ENCODE measurements at regions not wholly inside any gene's neighbourhood (a gene's known extent, or its start where the extent isn't known, plus 50 kb on each side); places are given as distances from the start of the nearest gene placed in this dataset.

GRCh38 chr2:7661502-7661901, 744.3 kb downstream of the RNF144A start:
- Histone ChIP-seq H3K36me3 (no peaks in the 10 kb centered on the region), H3K9me3 (no peaks in the 10 kb centered on the region), H3K4me1 (peaks cover 0 to 4% of the 10 kb centered on the region in 2 donors), H3K4me3 (replicated peaks in 1 of 3) (no peak overlapping the region), H3K27ac (no peak overlapping the region), H3K27me3 (no peaks in the 10 kb centered on the region)
- intact Hi-C loops (cut with DNase I), result no loop called here
- DNase-seq, result peak; percentile 9 to 23
- TF ChIP-seq POLR2A (IDR thresholded peaks at IDR 0.05), result no peak
- no peak for TF ChIP-seq CTCF (IDR thresholded peaks at IDR 0.05)
- 49 to 60% methylated on average over 5 of the region's 5 CpGs for WGBS, 2 donors

GRCh38 chr2:7665880-7666279, 748.7 kb downstream of the RNF144A start:
- no peak for DNase-seq
- Histone ChIP-seq H3K27me3 (no peaks in the 10 kb centered on the region), H3K4me3 (replicated peaks in 1 of 3) (no peak overlapping the region), H3K9me3 (no peaks in the 10 kb centered on the region), H3K27ac (no peak overlapping the region), H3K36me3 (no peaks in the 10 kb centered on the region), H3K4me1 (no peaks in the 10 kb centered on the region)
- WGBS, 2 donors, result 91 to 98% methylated on average over 4 of the region's 4 CpGs
- TF ChIP-seq CTCF (IDR thresholded peaks at IDR 0.05), result no peak
- no peak for TF ChIP-seq POLR2A (IDR thresholded peaks at IDR 0.05)
- intact Hi-C loops (cut with DNase I), result no loop called here

GRCh38 chr2:7666596-7667259, 749.5 kb downstream of the RNF144A start:
- TF ChIP-seq CTCF (IDR thresholded peaks at IDR 0.05) (no peak), POLR2A (IDR thresholded peaks at IDR 0.05) (no peak)
- Histone ChIP-seq H3K4me3 (replicated peaks in 1 of 3) (no peak overlapping the region), H3K27ac (no peak overlapping the region), H3K27me3 (no peaks in the 10 kb centered on the region), H3K4me1 (no peaks in the 10 kb centered on the region), H3K9me3 (no peaks in the 10 kb centered on the region), H3K36me3 (no peaks in the 10 kb centered on the region)
- intact Hi-C loops (cut with DNase I), result no loop called here
- DNase-seq, result no peak
- 75 to 78% methylated on average over 10 of the region's 10 CpGs for WGBS, 2 donors

GRCh38 chr2:7667260-7667757, 750.1 kb downstream of the RNF144A start:
- H3K9me3 ChIP-seq, result no peaks in the 10 kb centered on the region
- H3K27ac ChIP-seq, result no peak overlapping the region
- no peaks in the 10 kb centered on the region for H3K27me3 ChIP-seq
- H3K4me1 ChIP-seq, result no peaks in the 10 kb centered on the region
- 96 to 97% methylated on average over 5 of the region's 5 CpGs for WGBS, 2 donors
- TF ChIP-seq CTCF (IDR thresholded peaks at IDR 0.05) (no peak), POLR2A (IDR thresholded peaks at IDR 0.05) (no peak)
- H3K36me3 ChIP-seq, result no peaks in the 10 kb centered on the region
- no peak overlapping the region for H3K4me3 ChIP-seq (replicated peaks in 1 of 3)
- DNase-seq, result no peak
- intact Hi-C loops (cut with DNase I), result no loop called here

GRCh38 chr2:7670905-7671641, 753.9 kb downstream of the RNF144A start:
- TF ChIP-seq POLR2A (IDR thresholded peaks at IDR 0.05) (no peak), CTCF (IDR thresholded peaks at IDR 0.05) (no peak)
- H3K36me3 ChIP-seq, result no peaks in the 10 kb centered on the region
- H3K4me3 ChIP-seq (replicated peaks in 1 of 3), result no peak overlapping the region
- H3K27me3 ChIP-seq, result no peaks in the 10 kb centered on the region
- WGBS, 2 donors, result 77 to 79% methylated on average over 11 of the region's 11 CpGs
- no peaks in the 10 kb centered on the region for H3K4me1 ChIP-seq
- H3K9me3 ChIP-seq, result no peaks in the 10 kb centered on the region
- H3K27ac ChIP-seq, result no peak overlapping the region
- intact Hi-C loops (cut with DNase I), result no loop called here
- DNase-seq, result peak in 1 of 2 donors; percentile 5
